HG03103 (cell line): ENCODE measurements at regions not wholly inside any gene's neighbourhood (a gene's known extent, or its start where the extent isn't known, plus 50 kb on each side); places are given as distances from the start of the nearest gene placed in this dataset.

Experiments
- ATAC-seq: cut with Tn5 transposase; IDR thresholded peaks from one replicate; pipeline ENCODE4 v1.9.1; 2021; ENCODE audit warnings: low read depth; ENCODE audit not compliant: unreplicated experiment

- no peak for ATAC-seq
These were observed 127.6 kb upstream of the CHST15 start for GRCh38 chr10:124220971-124221355.

GRCh38 chr10:124220547-124220946, 127.1 kb upstream of the CHST15 start:
- ATAC-seq = no peak

GRCh38 chr10:124219655-124220054, 126.3 kb upstream of the CHST15 start:
- ATAC-seq = no peak

- no peak for ATAC-seq
These were observed 125.7 kb upstream of the CHST15 start for GRCh38 chr10:124219062-124219461.

- no peak for ATAC-seq
These were observed 124.8 kb upstream of the CHST15 start for GRCh38 chr10:124217906-124218804.

- no peak for ATAC-seq
These were observed 123.6 kb upstream of the CHST15 start for GRCh38 chr10:124217031-124217430.

- no peak for ATAC-seq
These were observed 121.4 kb upstream of the CHST15 start for GRCh38 chr10:124214610-124215375.

GRCh38 chr10:124213899-124214510, 120.6 kb upstream of the CHST15 start:
- no peak for ATAC-seq

- no peak for ATAC-seq
These were observed 120.1 kb upstream of the CHST15 start for GRCh38 chr10:124213471-124213870.

- no peak for ATAC-seq
These were observed 119.3 kb upstream of the CHST15 start for GRCh38 chr10:124212702-124213101.

GRCh38 chr10:124211921-124212320, 118.5 kb upstream of the CHST15 start:
- no peak for ATAC-seq

GRCh38 chr10:124210263-124210662, 116.9 kb upstream of the CHST15 start:
- ATAC-seq = no peak

- ATAC-seq = no peak
These were observed 114.0 kb upstream of the CHST15 start for GRCh38 chr10:124207391-124207790.

GRCh38 chr10:124206616-124207015, 113.2 kb upstream of the CHST15 start:
- no peak for ATAC-seq

- ATAC-seq = no peak
These were observed 112.0 kb upstream of the CHST15 start for GRCh38 chr10:124205432-124205831.

- ATAC-seq = no peak
These were observed 111.3 kb upstream of the CHST15 start for GRCh38 chr10:124204726-124205125.

GRCh38 chr10:124200011-124200410, 106.6 kb upstream of the CHST15 start:
- no peak for ATAC-seq

GRCh38 chr10:124198871-124199270, 105.5 kb upstream of the CHST15 start:
- no peak for ATAC-seq

- no peak for ATAC-seq
These were observed 104.7 kb upstream of the CHST15 start for GRCh38 chr10:124198125-124198501.

- ATAC-seq = no peak
These were observed 104.2 kb upstream of the CHST15 start for GRCh38 chr10:124197371-124198124.

- no peak for ATAC-seq
These were observed 103.3 kb upstream of the CHST15 start for GRCh38 chr10:124196659-124197058.
